ENCODE measurements at regions not wholly inside any gene's neighbourhood (a gene's known extent, or its start where the extent isn't known, plus 50 kb on each side); places are given as distances from the start of the nearest gene placed in this dataset.

GRCh38 chr10:129048513-129048912 is 418.5 kb upstream of the MGMT start:
- TF ChIP-seq, protein P1, sequence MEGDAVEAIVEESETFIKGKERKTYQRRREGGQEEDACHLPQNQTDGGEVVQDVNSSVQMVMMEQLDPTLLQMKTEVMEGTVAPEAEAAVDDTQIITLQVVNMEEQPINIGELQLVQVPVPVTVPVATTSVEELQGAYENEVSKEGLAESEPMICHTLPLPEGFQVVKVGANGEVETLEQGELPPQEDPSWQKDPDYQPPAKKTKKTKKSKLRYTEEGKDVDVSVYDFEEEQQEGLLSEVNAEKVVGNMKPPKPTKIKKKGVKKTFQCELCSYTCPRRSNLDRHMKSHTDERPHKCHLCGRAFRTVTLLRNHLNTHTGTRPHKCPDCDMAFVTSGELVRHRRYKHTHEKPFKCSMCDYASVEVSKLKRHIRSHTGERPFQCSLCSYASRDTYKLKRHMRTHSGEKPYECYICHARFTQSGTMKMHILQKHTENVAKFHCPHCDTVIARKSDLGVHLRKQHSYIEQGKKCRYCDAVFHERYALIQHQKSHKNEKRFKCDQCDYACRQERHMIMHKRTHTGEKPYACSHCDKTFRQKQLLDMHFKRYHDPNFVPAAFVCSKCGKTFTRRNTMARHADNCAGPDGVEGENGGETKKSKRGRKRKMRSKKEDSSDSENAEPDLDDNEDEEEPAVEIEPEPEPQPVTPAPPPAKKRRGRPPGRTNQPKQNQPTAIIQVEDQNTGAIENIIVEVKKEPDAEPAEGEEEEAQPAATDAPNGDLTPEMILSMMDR (IDR thresholded peaks at IDR 0.05), result no peak
- Histone ChIP-seq H3K4me2 (ENCODE audit: low read length) (no peak overlapping the region), H3K36me3 (ENCODE audit: control insufficient read depth, insufficient read depth, low read length) (no peaks in the 10 kb centered on the region), H2AFZ (no peak overlapping the region), H3K4me3 (ENCODE audit: low read depth, low read length) (no peak overlapping the region), H3K27ac (no peak overlapping the region), H3K9ac (no peak overlapping the region), H3K27me3 (ENCODE audit: control insufficient read depth, insufficient read depth, low read length) (no peaks in the 10 kb centered on the region), H3K9me3 (ENCODE audit: control insufficient read depth, low read length) (no peaks in the 10 kb centered on the region), H3K79me2 (no peaks in the 10 kb centered on the region), H3K4me1 (no peaks in the 10 kb centered on the region)

- Histone ChIP-seq H3K9ac (no peak overlapping the region), H3K27me3 (ENCODE audit: control insufficient read depth, insufficient read depth, low read length) (no peaks in the 10 kb centered on the region), H2AFZ (no peak overlapping the region), H3K36me3 (ENCODE audit: control insufficient read depth, insufficient read depth, low read length) (no peaks in the 10 kb centered on the region), H3K4me2 (ENCODE audit: low read length) (no peak overlapping the region), H3K4me3 (ENCODE audit: low read depth, low read length) (no peak overlapping the region), H3K79me2 (no peaks in the 10 kb centered on the region), H3K4me1 (no peaks in the 10 kb centered on the region), H3K27ac (no peak overlapping the region), H3K9me3 (ENCODE audit: control insufficient read depth, low read length) (no peaks in the 10 kb centered on the region)
- TF ChIP-seq, protein P1 (IDR thresholded peaks at IDR 0.05), result no peak
Measured at GRCh38 chr10:129049501-129049900, 417.5 kb upstream of the MGMT start.

GRCh38 chr10:129055225-129055624 is 411.8 kb upstream of the MGMT start:
- H3K27me3 ChIP-seq (ENCODE audit: control insufficient read depth, insufficient read depth, low read length), result no peaks in the 10 kb centered on the region
- no peaks in the 10 kb centered on the region for H3K9me3 ChIP-seq (ENCODE audit: control insufficient read depth, low read length)
- H3K36me3 ChIP-seq (ENCODE audit: control insufficient read depth, insufficient read depth, low read length), result no peaks in the 10 kb centered on the region
- no peaks in the 10 kb centered on the region for H3K79me2 ChIP-seq
- H3K4me2 ChIP-seq (ENCODE audit: low read length), result no peak overlapping the region
- no peak overlapping the region for H3K27ac ChIP-seq
- H2AFZ ChIP-seq, result no peak overlapping the region
- no peak overlapping the region for H3K9ac ChIP-seq
- H3K4me3 ChIP-seq (ENCODE audit: low read depth, low read length), result no peak overlapping the region
- no peaks in the 10 kb centered on the region for H3K4me1 ChIP-seq
- TF ChIP-seq, protein P1 (IDR thresholded peaks at IDR 0.05), result no peak

- Histone ChIP-seq H3K27ac (no peak overlapping the region), H3K9me3 (ENCODE audit: control insufficient read depth, low read length) (no peaks in the 10 kb centered on the region), H3K4me2 (ENCODE audit: low read length) (no peak overlapping the region), H2AFZ (no peak overlapping the region), H3K79me2 (no peaks in the 10 kb centered on the region), H3K27me3 (ENCODE audit: control insufficient read depth, insufficient read depth, low read length) (no peaks in the 10 kb centered on the region), H3K4me1 (no peaks in the 10 kb centered on the region), H3K9ac (no peak overlapping the region), H3K36me3 (ENCODE audit: control insufficient read depth, insufficient read depth, low read length) (no peaks in the 10 kb centered on the region), H3K4me3 (ENCODE audit: low read depth, low read length) (no peak overlapping the region)
- TF ChIP-seq, protein P1 (IDR thresholded peaks at IDR 0.05), result no peak
Measured at GRCh38 chr10:129055986-129056385, 411.1 kb upstream of the MGMT start.

All from parathyroid adenoma (tissue), 2 donors.